Neural progenitor cell (in vitro differentiated cells): ENCODE measurements at regions not wholly inside any gene's neighbourhood (a gene's known extent, or its start where the extent isn't known, plus 50 kb on each side); places are given as distances from the start of the nearest gene placed in this dataset.

Experiments used
- DNase-seq: peaks from one replicate; pipeline ENCODE4 v3.0.0-alpha.2; 2016; ENCODE audit warnings: low spot score
- H2AFZ ChIP-seq: fragments of 200-600 bp; sonication (generic); replicated peaks from 2 replicates; pipeline ENCODE4 v1.6.1; 2016; ENCODE audit warnings: antibody characterized with exemption
- H3F3A ChIP-seq: fragments of 200-600 bp; sonication (generic); 2 replicates; pipeline ENCODE4 v1.6.1; 2016; ENCODE audit warnings: antibody characterized with exemption, low read depth
- H3K27ac ChIP-seq: fragments of 200-600 bp; sonication (generic); 2 replicates; pipeline ENCODE4 v1.5.1; 2016; ENCODE audit warnings: mild to moderate bottlenecking
- H3K27me3 ChIP-seq: fragments of 200-600 bp; sonication (generic); 2 replicates; pipeline ENCODE4 v1.6.1; 2016; ENCODE audit warnings: mild to moderate bottlenecking, moderate library complexity
- H3K36me3 ChIP-seq: fragments of 200-600 bp; sonication (generic); 2 replicates; pipeline ENCODE4 v1.5.1; 2016
- H3K4me1 ChIP-seq: fragments of 200-600 bp; sonication (generic); 2 replicates; pipeline ENCODE4 v1.6.1; 2016; ENCODE audit warnings: mixed run types
- H3K4me2 ChIP-seq: fragments of 200-600 bp; sonication (generic); 2 replicates; pipeline ENCODE4 v1.6.1; 2016
- H3K4me3 ChIP-seq: fragments of 200-600 bp; sonication (generic); 2 replicates; pipeline ENCODE4 v1.5.1; 2016
- H3K79me2 ChIP-seq: fragments of 200-600 bp; sonication (generic); 2 replicates; pipeline ENCODE4 v1.6.1; 2016; ENCODE audit warnings: low read depth
- H3K9ac ChIP-seq: fragments of 200-600 bp; sonication (generic); 2 replicates; pipeline ENCODE4 v1.6.1; 2016
- H3K9me3 ChIP-seq: fragments of 200-600 bp; sonication (generic); 2 replicates; pipeline ENCODE4 v1.5.1; 2016; ENCODE audit warnings: low read depth
- H4K20me1 ChIP-seq: fragments of 200-600 bp; sonication (generic); 2 replicates; pipeline ENCODE4 v1.6.1; 2016; ENCODE audit warnings: low read depth
- H3K27ac Mint-ChIP-seq: 3 replicates; pipeline ENCODE4 v1.8.0; 2021; ENCODE audit warnings: mixed read lengths
- H3K27me3 Mint-ChIP-seq: 2 replicates; pipeline ENCODE4 v1.8.0; 2022; ENCODE audit warnings: low read depth, mild to moderate bottlenecking, inconsistent platforms, moderate library complexity, mixed read lengths; ENCODE audit not compliant: insufficient read depth
- H3K36me3 Mint-ChIP-seq: 3 replicates; pipeline ENCODE4 v1.8.0; 2021; ENCODE audit warnings: mixed read lengths
- H3K4me1 Mint-ChIP-seq: 3 replicates; pipeline ENCODE4 v1.8.0; 2021; ENCODE audit warnings: mixed read lengths
- H3K4me3 Mint-ChIP-seq: 3 replicates; pipeline ENCODE4 v1.8.0; 2021; ENCODE audit warnings: mild to moderate bottlenecking, moderate library complexity, mixed read lengths
- H3K9me3 Mint-ChIP-seq: 3 replicates; pipeline ENCODE4 v1.8.0; 2020; ENCODE audit warnings: mixed read lengths
- EZH2 ChIP-seq: fragments of 200-600 bp; sonication (generic); IDR thresholded peaks from 2 replicates; pipeline ENCODE4 v1.6.1; 2017; ENCODE audit warnings: antibody characterized with exemption, mild to moderate bottlenecking, moderate library complexity
- EZH2phosphoT487 ChIP-seq: fragments of 200-600 bp; sonication (generic); IDR thresholded peaks from 2 replicates; pipeline ENCODE4 v1.6.1; 2017; ENCODE audit warnings: antibody characterized with exemption
- TF ChIP-seq, protein P1 (sequence below): fragments of 200-600 bp; sonication (generic); IDR thresholded peaks from 2 replicates; pipeline ENCODE4 v1.5.1; 2017; ENCODE audit warnings: antibody characterized with exemption, mild to moderate bottlenecking

DNA sequence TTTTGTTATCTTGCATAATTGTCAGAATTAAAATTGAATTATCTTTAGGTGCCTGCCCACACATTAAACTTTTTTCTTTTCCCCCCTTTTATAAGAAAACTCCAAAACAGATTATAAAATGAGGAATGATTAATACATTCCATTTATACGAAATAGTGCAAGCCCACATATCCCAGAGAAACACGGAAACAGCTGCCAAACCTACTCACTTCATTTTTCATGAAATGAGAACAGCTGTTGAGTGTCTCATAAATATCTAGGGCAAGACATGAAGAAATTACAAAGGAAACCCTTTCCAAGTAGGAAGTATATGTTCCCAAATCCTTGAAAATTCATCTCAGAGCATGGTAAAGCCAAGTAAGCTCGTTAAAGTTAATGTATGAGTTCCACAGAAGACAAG lies 459.4 kb upstream of the NMUR2 start:
- H3K27ac Mint-ChIP-seq: no peak overlapping the region
- no peaks in the 10 kb centered on the region for H3K36me3 Mint-ChIP-seq
- Histone ChIP-seq H3F3A (no peaks in the 10 kb centered on the region), H2AFZ (no peak overlapping the region), H3K27me3 (no peaks in the 10 kb centered on the region), H3K4me3 (no peak overlapping the region), H3K27ac (no peak overlapping the region), H3K9ac (no peak overlapping the region), H3K4me1 (peaks cover 10% of the 10 kb centered on the region), H3K36me3 (no peaks in the 10 kb centered on the region), H3K4me2 (no peak overlapping the region), H3K9me3 (no peaks in the 10 kb centered on the region), H4K20me1 (no peaks in the 10 kb centered on the region), H3K79me2 (no peaks in the 10 kb centered on the region)
- DNase-seq: no peak
- H3K9me3 Mint-ChIP-seq: no peaks in the 10 kb centered on the region
- H3K4me3 Mint-ChIP-seq: no peak overlapping the region
- TF ChIP-seq EZH2 (no peak), EZH2phosphoT487 (no peak)
- TF ChIP-seq, protein P1, sequence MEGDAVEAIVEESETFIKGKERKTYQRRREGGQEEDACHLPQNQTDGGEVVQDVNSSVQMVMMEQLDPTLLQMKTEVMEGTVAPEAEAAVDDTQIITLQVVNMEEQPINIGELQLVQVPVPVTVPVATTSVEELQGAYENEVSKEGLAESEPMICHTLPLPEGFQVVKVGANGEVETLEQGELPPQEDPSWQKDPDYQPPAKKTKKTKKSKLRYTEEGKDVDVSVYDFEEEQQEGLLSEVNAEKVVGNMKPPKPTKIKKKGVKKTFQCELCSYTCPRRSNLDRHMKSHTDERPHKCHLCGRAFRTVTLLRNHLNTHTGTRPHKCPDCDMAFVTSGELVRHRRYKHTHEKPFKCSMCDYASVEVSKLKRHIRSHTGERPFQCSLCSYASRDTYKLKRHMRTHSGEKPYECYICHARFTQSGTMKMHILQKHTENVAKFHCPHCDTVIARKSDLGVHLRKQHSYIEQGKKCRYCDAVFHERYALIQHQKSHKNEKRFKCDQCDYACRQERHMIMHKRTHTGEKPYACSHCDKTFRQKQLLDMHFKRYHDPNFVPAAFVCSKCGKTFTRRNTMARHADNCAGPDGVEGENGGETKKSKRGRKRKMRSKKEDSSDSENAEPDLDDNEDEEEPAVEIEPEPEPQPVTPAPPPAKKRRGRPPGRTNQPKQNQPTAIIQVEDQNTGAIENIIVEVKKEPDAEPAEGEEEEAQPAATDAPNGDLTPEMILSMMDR: no peak
- H3K27me3 Mint-ChIP-seq: no peaks in the 10 kb centered on the region
- no peaks in the 10 kb centered on the region for H3K4me1 Mint-ChIP-seq

DNA sequence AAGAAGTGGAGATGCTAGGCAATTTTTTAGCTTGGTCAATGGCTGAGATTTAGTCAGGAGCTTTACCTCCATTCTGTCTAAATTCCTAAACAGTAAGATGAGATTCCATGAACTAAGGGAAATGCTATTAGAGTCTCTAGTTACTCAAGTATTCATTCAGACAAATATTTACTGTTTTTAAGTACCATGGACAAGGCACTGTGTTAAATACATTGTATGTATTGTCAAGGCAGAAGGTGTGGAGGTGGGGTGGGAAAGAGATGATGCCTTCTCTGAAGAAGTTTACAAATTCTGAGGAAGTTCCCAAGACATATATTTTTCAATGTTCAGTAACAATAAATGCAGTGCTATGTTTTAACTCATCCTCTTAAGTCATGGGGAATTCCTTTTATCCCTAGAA lies 459.9 kb upstream of the NMUR2 start:
- TF ChIP-seq EZH2phosphoT487 (no peak), EZH2 (no peak)
- TF ChIP-seq, protein P1: no peak

GRCh38 chr5:152869971-152870370 lies 464.9 kb upstream of the NMUR2 start:
- Histone ChIP-seq H3K4me3 (no peak overlapping the region), H3K79me2 (no peaks in the 10 kb centered on the region), H4K20me1 (no peaks in the 10 kb centered on the region), H3K4me1 (peaks cover 7% of the 10 kb centered on the region), H3K4me2 (no peak overlapping the region), H3K9me3 (no peaks in the 10 kb centered on the region), H3K9ac (no peak overlapping the region), H3K27me3 (no peaks in the 10 kb centered on the region), H3K27ac (no peak overlapping the region), H2AFZ (no peak overlapping the region), H3K36me3 (no peaks in the 10 kb centered on the region), H3F3A (no peaks in the 10 kb centered on the region)
- Mint-ChIP-seq H3K36me3 (no peaks in the 10 kb centered on the region), H3K27ac (no peak overlapping the region), H3K4me1 (no peaks in the 10 kb centered on the region), H3K9me3 (no peaks in the 10 kb centered on the region), H3K27me3 (no peaks in the 10 kb centered on the region), H3K4me3 (no peak overlapping the region)
- TF ChIP-seq EZH2phosphoT487 (no peak), EZH2 (no peak)
- TF ChIP-seq, protein P1: no peak
- no peak for DNase-seq

More for the DNA sequence above, 459.9 kb upstream of the NMUR2 start:
- no peaks in the 10 kb centered on the region for H3K27me3 ChIP-seq
- no peak overlapping the region for H3K9ac ChIP-seq
- no peaks in the 10 kb centered on the region for H3K9me3 ChIP-seq
- no peak overlapping the region for H2AFZ ChIP-seq
- H3K79me2 ChIP-seq: no peaks in the 10 kb centered on the region
- H3K4me3 ChIP-seq: no peak overlapping the region
- H3K9me3 Mint-ChIP-seq: no peaks in the 10 kb centered on the region
- no peak overlapping the region for H3K27ac ChIP-seq
- peak; percentile 23 for DNase-seq
- H3K36me3 Mint-ChIP-seq: no peaks in the 10 kb centered on the region
- no peaks in the 10 kb centered on the region for H3F3A ChIP-seq
- no peak overlapping the region for H3K4me2 ChIP-seq
- no peaks in the 10 kb centered on the region for H3K4me1 Mint-ChIP-seq
- no peaks in the 10 kb centered on the region for H3K36me3 ChIP-seq
- H3K27ac Mint-ChIP-seq: no peak overlapping the region
- peaks cover 10% of the 10 kb centered on the region for H3K4me1 ChIP-seq
- no peaks in the 10 kb centered on the region for H4K20me1 ChIP-seq
- H3K27me3 Mint-ChIP-seq: no peaks in the 10 kb centered on the region
- H3K4me3 Mint-ChIP-seq: no peak overlapping the region

- Histone ChIP-seq H3K27me3 (no peaks in the 10 kb centered on the region), H3K4me2 (no peak overlapping the region), H3K4me3 (no peak overlapping the region), H3K36me3 (no peaks in the 10 kb centered on the region), H3K9me3 (no peaks in the 10 kb centered on the region), H3K9ac (no peak overlapping the region), H3F3A (no peaks in the 10 kb centered on the region), H4K20me1 (no peaks in the 10 kb centered on the region), H3K27ac (no peak overlapping the region), H3K4me1 (no peaks in the 10 kb centered on the region), H3K79me2 (no peaks in the 10 kb centered on the region), H2AFZ (no peak overlapping the region)
- H3K27ac Mint-ChIP-seq: no peak overlapping the region
- H3K27me3 Mint-ChIP-seq: peaks cover 2% of the 10 kb centered on the region
- no peak for DNase-seq
- no peaks in the 10 kb centered on the region for H3K9me3 Mint-ChIP-seq
- H3K4me1 Mint-ChIP-seq: no peaks in the 10 kb centered on the region
- no peak overlapping the region for H3K4me3 Mint-ChIP-seq
- H3K36me3 Mint-ChIP-seq: no peaks in the 10 kb centered on the region
- TF ChIP-seq, protein P1: no peak
- TF ChIP-seq EZH2 (no peak), EZH2phosphoT487 (no peak)
Observed at GRCh38 chr5:152882621-152883020, 477.5 kb upstream of the NMUR2 start.
